M059J (cell line): ENCODE measurements at regions not wholly inside any gene's neighbourhood (a gene's known extent, or its start where the extent isn't known, plus 50 kb on each side); places are given as distances from the start of the nearest gene placed in this dataset.
"Not testable (repeated sequence)": the region's sequence is repeated elsewhere in the genome, so short reads cannot be mapped to it uniquely, and the experiment has no call there.

Experiments used
- DNase-seq: peaks from one replicate; pipeline ENCODE4 v3.0.0-alpha.2; 2012; ENCODE audit warnings: low read depth

- no peak for DNase-seq
Measured at GRCh38 chr11:39675171-39675570, 1784.3 kb downstream of the LRRC4C start.

DNA sequence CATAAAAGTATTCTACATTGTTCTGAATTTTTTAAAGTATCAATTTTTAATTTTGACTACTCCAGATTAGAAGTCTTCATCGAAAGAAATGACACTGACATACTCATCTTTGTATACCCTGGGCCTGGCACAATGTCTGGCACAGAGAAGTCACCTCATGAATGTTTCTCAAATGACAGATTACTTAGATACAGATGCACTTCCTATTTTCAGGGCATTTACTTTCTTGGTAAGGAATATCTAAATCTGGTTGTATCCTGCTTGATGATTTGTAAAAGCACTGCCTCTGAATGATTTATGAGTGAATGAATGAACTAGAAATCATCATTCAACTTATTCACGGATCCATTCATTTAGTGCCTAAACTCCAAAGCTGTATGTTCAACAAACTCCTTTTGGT is 1784.7 kb downstream of the LRRC4C start:
- no peak for DNase-seq

- DNase-seq = no peak
Measured at GRCh38 chr11:39674024-39674423, 1785.4 kb downstream of the LRRC4C start.

- peak; percentile 84 for DNase-seq
Measured at GRCh38 chr11:39668640-39669039, 1790.8 kb downstream of the LRRC4C start.

DNA sequence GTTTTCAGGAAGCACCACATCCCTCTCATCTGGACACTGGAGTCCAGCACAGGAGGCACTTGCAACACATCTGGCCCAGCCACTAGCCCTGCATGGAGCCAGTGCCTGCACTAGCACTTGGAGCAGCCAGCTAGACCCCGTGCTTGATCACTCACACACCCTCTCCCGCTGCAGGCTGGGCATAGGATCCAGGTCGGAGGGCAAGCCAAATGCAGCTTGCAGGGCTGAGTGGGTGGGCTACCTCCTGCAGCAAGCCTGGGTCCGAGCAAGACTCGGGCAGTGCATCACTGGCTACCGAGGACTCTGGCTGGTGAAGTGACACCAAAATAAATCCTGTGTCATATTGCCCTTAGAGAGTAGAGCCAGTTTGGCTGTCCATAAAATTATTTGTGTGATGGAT is 1795.4 kb downstream of the LRRC4C start:
- no peak for DNase-seq

DNA sequence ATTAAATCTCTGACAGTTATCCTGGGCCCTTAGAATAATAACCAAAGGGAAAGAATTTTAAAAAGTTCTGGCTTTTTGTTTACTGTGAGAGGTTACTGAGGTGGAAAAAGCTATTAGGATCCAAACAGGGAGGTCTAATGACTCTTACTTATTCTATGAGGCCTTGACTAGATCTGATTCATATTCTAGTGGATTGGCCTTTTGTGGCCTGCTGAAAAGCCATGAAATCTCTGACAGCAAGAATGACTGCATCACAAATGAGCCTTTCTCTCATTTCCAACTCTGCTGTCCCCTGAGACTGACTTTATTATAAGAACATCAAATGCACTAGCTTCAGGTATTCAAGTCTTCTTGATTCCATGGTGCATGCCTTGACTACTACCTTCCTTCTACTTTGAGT is 1797.6 kb downstream of the LRRC4C start:
- DNase-seq = peak; percentile 52

GRCh38 chr11:39651857-39652461 is 1807.5 kb downstream of the LRRC4C start:
- DNase-seq = no peak

GRCh38 chr11:39641751-39642150 is 1817.7 kb downstream of the LRRC4C start:
- no peak for DNase-seq

- DNase-seq = no peak
Measured at GRCh38 chr11:39630365-39630764, 1829.1 kb downstream of the LRRC4C start.

DNA sequence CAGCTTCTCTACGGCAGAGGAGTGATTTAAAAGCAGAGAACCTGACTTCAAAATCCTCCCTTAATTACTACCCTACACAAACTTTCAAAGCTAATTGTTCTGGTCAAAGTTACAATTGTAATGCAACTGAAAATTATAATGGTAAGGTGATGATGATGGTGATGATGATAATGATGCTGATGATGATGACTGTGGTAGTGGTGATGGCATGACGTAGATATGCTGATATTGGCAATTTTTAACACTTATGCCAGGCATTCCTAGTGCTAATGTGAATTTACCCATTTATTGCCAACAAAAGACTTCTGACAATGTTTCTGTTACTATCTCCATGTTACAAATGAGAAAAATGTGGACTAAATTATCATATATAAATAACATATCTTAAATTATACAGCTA is 1831.1 kb downstream of the LRRC4C start:
- DNase-seq = no peak

DNA sequence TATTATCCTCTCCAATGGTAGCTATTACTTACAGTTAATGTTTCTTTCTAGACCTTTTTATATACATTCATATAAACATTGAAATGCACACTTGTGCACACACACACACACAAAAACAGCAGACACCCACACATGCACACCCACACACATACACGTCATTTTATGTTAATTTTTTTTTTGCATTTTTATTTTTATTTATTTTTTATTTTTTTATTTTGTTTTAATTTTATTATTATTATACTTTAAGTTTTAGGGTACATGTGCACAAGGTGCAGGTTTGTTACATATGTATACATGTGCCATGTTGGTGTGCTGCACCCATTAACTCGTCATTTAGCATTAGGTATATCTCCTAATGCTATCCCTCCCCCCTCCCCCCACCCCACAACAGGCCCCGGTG is 1839.1 kb downstream of the LRRC4C start:
- not testable (repeated sequence) for DNase-seq

DNA sequence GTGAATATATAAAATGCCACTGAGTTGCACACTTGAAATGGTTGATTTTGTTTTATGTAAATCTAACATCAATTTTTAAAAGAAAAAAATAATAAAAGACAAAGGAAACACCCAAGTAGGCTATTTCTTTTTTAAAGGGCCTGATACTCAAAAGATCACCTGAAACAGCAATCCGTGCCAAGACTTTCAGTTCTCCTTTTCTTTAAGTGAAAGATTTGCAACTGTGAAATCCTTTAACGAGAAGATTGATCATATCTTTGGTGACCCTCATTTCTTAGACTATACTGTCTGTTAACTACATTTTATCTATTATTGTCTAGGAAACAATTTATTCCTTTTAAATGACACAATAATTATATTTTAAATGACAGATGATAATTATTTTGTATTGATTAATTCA is 1841.5 kb downstream of the LRRC4C start:
- no peak for DNase-seq

DNA sequence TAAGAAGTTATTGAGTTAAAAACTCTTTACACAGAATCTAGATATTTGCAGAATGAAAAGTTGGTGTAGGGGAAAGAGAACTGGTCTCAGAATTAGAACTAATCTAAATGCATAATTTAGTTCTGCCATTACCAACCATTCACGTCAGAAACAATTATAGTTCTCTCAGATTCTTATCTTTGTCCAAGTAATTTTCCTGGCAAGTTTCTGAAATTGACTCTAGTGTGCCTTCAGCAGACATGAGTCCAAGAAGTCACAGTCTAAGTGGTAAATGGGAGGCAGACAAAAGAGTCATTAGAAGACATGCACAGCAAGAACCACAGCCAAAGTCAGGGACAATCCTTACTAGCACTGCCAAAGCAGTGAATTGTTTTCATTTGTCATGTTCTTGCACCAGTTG is 1870.1 kb downstream of the LRRC4C start:
- no peak for DNase-seq

- DNase-seq = no peak
Measured at GRCh38 chr11:39586036-39586435, 1873.4 kb downstream of the LRRC4C start.

GRCh38 chr11:39571081-39571480 is 1888.4 kb downstream of the LRRC4C start:
- peak; percentile 3 for DNase-seq

- peak; percentile 1 for DNase-seq
Measured at GRCh38 chr11:39570526-39570925, 1888.9 kb downstream of the LRRC4C start.

DNA sequence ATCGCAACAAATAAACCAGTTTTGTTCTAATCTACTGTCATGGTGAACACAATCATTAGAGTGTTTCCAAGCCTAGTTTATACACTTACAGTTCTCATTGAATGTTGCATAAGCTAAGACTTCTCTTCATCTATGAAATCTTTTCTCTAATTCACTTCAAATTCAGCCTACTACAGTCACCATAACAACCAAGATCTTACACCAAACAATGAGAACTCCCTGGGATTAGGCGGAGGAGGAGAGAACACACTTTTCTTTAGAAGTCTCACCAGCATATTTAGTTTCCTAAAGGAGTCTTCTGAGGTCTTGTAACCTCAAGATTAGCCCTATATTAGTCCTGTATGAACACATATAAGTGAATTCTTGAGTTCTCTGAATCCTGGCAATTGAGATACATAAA is 1889.7 kb downstream of the LRRC4C start:
- DNase-seq = no peak

DNA sequence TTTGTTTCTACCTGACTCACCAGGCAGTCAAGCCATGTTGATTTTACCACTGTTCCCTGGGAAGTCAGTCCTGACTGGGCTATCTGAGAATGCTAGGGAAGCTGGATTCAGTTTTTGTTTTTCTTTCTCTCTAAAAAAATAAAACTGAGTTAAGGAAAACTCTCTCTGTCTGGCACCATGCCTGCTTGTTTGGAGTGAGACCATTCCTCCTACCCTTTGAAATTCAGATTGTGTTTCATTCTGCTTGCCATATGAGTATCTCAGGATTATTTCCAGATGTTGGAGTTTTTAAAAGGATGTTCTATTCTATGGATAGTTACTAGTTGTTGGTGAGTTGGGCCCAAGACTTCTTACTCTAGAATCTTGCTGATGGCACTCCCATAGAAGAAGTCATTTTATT is 1917.0 kb downstream of the LRRC4C start:
- DNase-seq = peak; percentile 37

- peak; percentile 71 for DNase-seq
Measured at GRCh38 chr11:39541945-39542351, 1917.5 kb downstream of the LRRC4C start.

DNA sequence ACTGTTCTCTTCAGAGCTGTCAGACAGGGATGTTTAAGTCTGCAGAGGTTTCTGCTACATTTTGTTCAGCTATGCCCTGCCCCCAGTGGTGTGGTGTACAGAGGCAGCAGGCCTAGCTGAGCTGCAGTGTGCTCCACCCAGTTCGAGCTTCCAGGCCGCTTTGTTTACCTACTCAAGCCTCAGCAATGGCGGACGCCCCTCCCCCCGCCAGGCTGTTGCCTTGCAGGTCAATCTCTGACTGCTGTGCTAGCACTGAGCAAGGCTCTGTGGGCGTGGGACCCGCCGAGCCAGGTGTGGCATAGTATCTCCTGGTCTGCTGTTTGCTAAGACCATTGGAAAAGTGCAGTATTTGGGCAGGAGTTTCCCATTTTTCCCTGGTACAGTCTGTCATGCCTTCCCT is 1923.1 kb downstream of the LRRC4C start:
- DNase-seq = not testable (repeated sequence)
